HG02678 (cell line): ENCODE measurements at regions not wholly inside any gene's neighbourhood (a gene's known extent, or its start where the extent isn't known, plus 50 kb on each side); places are given as distances from the start of the nearest gene placed in this dataset.

Experiments
- ATAC-seq: cut with Tn5 transposase; IDR thresholded peaks from one replicate; pipeline ENCODE4 v1.9.1; 2021; ENCODE audit warnings: mild to moderate bottlenecking, moderate library complexity; ENCODE audit not compliant: unreplicated experiment

DNA sequence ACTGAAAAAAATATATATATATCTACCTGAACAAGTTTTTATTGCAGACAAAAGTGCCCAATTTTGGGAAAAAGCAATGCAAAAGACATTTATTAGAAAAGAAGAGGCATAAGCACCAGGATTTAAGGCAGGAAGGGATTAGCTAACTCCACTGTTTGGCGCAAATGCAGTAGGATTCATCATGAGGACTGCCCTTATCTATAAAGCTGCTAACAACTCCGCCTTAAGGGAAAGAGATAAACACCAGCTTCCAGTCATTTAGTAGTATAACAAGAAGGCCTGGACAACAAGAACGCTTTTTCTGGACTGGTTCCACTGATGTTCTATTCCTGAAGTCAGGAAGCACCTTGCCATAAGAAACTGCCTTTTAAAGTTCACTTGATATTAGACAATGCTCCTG is 52.9 kb upstream of the FSHR start:
- ATAC-seq = no peak
